Central memory CD8-positive, alpha-beta T cell (primary cell): ENCODE measurements at regions not wholly inside any gene's neighbourhood (a gene's known extent, or its start where the extent isn't known, plus 50 kb on each side); places are given as distances from the start of the nearest gene placed in this dataset.

ENCODE experiments used
- ATAC-seq: fragments of 150-1000 bp; cut with Tn5 transposase; replicated peaks from 2 replicates; pipeline ENCODE4 v1.10.0; 2022; ENCODE audit warnings: mild to moderate bottlenecking, moderate FRiP score, moderate number of reproducible peaks; ENCODE audit not compliant: poor library complexity, severe bottlenecking; ENCODE audit errors: extremely low read depth
- DNase-seq, 2 donors: peaks; one replicate each; pipeline ENCODE4 v3.0.0; 2021; ENCODE audit warnings: low spot score in 2 of 2
- H3K27ac Mint-ChIP-seq: one replicate; pipeline ENCODE4 v1.8.0; 2022; ENCODE audit warnings: low read depth, mild to moderate bottlenecking, moderate library complexity, mixed read lengths
- H3K27me3 Mint-ChIP-seq: one replicate; pipeline ENCODE4 v1.8.0; 2022; ENCODE audit warnings: mixed read lengths
- H3K36me3 Mint-ChIP-seq: one replicate; pipeline ENCODE4 v1.8.0; 2022; ENCODE audit warnings: mild to moderate bottlenecking, moderate library complexity, mixed read lengths; ENCODE audit not compliant: insufficient read depth
- H3K4me1 Mint-ChIP-seq: one replicate; pipeline ENCODE4 v1.8.0; 2022; ENCODE audit warnings: mixed read lengths
- H3K4me3 Mint-ChIP-seq: one replicate; pipeline ENCODE4 v1.8.0; 2022; ENCODE audit warnings: mild to moderate bottlenecking, moderate library complexity, mixed read lengths
- H3K9me3 Mint-ChIP-seq: one replicate; pipeline ENCODE4 v1.8.0; 2022; ENCODE audit warnings: mixed read lengths

DNA sequence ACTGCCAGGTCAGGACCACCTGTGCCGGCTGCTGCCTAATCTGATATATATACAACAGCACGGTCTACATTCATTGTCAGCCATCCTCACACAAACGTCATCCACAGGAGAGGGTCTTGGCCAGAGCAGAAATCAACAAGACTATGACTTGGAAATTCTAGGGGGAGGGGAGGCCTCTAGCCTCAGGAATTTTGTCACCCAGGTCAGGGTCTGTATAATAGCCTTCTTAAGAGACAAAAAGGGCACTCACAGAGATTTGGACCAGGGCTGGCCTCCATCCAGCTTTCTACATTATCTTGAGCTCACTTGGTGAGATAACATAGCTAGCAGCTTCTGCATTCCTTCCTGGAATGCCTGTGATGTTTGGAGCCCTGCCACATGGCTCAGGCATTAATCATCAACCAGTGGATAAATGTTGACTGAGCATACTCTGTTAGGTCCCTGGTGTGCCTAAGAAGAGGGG lies 50.4 kb upstream of the CTIF start:
- Mint-ChIP-seq H3K9me3 (no peaks in the 10 kb centered on the region), H3K27me3 (peaks cover 73% of the 10 kb centered on the region), H3K36me3 (no peaks in the 10 kb centered on the region), H3K4me3 (no peak overlapping the region), H3K27ac (no peak overlapping the region), H3K4me1 (no peaks in the 10 kb centered on the region)
- ATAC-seq, result no peak
- DNase-seq, result no peak

DNA sequence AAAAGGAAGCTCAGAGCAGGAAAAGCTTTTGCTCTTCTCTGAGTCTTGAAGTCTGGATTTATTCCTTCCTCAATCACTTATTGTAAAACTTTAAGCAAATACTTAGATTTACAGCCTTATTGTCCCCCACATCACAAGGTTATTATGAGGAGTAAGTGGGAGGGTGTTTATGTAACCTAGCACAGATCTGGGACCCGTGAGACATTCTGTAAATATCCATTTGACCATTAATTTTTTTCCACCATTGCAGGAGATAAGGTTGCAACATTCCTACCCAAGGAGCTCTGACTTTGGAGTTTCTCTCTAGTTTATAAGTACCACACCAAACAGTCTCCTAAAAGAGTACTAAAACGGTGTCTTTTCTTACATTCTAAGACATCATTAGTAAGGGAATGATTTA lies 52.1 kb upstream of the CTIF start:
- H3K9me3 Mint-ChIP-seq, result no peaks in the 10 kb centered on the region
- H3K27ac Mint-ChIP-seq, result no peak overlapping the region
- no peak overlapping the region for H3K4me3 Mint-ChIP-seq
- no peak for ATAC-seq
- DNase-seq, result no peak
- no peaks in the 10 kb centered on the region for H3K4me1 Mint-ChIP-seq
- H3K27me3 Mint-ChIP-seq, result peaks cover 60% of the 10 kb centered on the region
- H3K36me3 Mint-ChIP-seq, result no peaks in the 10 kb centered on the region

DNA sequence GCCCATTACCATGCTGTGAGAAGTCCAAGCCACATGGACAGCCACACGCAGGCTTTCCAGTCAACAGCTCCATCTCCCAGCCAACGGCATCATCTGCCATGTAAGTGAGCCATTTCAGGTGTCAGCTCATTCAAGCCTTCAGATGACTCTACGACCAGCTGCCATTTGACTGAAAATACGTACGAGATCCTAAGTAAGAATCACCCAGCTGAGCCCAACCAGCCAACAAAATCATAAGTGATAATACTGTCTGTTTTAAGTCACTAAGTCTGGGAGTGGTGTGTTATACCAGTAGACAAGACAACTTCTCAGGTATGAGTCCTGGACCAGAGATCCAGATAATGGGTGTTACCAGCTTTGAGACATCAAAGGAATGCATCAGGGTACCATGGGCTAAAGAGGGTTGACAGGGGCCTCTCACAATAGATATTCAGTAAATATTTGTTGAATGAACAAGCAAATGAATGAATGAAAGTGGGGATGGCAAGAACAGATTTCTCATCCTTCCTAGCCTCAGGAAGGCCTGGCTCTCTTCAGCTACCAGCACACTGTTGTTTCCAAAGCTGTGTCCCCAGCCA lies 52.9 kb upstream of the CTIF start:
- ATAC-seq, result no peak
- no peak for DNase-seq
- Mint-ChIP-seq H3K27me3 (peaks cover 65% of the 10 kb centered on the region), H3K4me3 (no peak overlapping the region), H3K36me3 (no peaks in the 10 kb centered on the region), H3K9me3 (no peaks in the 10 kb centered on the region), H3K27ac (no peak overlapping the region), H3K4me1 (no peaks in the 10 kb centered on the region)

DNA sequence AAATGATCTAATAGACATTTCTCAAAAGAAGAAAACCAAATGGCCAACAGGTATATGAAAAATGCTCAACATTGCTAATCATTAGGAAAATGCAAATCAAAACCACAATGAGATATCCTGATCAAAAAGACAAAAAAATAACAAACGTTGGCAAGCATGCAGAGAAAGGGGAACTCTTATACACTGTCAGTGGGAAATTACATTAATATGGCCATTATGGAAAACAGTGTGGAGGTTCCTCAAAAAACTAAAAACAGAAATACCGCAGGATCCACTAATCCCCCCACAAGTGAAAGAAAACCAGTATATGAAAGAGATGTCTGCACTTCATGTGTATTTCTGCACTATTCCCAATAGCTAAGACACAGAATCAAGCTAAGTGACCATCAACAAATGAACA lies 57.7 kb upstream of the CTIF start:
- no peak for ATAC-seq
- H3K4me1 Mint-ChIP-seq, result no peaks in the 10 kb centered on the region
- H3K27me3 Mint-ChIP-seq, result peaks cover 55% of the 10 kb centered on the region
- H3K4me3 Mint-ChIP-seq, result no peak overlapping the region
- H3K9me3 Mint-ChIP-seq, result no peaks in the 10 kb centered on the region
- no peak overlapping the region for H3K27ac Mint-ChIP-seq
- no peak for DNase-seq
- no peaks in the 10 kb centered on the region for H3K36me3 Mint-ChIP-seq

DNA sequence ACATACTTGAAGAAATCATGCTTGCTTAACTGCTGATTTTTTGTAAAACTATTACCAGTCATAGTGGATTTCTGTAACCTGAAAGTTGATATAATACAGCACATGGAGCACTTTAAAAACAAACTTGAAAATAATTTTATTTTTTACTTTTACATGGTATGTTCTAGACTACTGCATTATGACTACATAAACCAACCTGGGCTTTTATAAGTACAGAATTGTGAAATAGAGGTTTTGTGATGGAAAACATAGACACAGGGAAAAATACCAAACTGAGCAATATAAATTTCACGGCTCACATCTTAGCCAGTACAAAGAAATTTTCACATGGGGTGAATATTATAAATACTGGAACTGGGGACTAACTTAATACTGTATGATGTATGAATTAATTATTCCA lies 59.3 kb upstream of the CTIF start:
- peaks cover 44% of the 10 kb centered on the region for H3K27me3 Mint-ChIP-seq
- no peak for DNase-seq
- H3K9me3 Mint-ChIP-seq, result no peaks in the 10 kb centered on the region
- no peak overlapping the region for H3K4me3 Mint-ChIP-seq
- no peak overlapping the region for H3K27ac Mint-ChIP-seq
- no peaks in the 10 kb centered on the region for H3K4me1 Mint-ChIP-seq
- ATAC-seq, result no peak
- H3K36me3 Mint-ChIP-seq, result no peaks in the 10 kb centered on the region

DNA sequence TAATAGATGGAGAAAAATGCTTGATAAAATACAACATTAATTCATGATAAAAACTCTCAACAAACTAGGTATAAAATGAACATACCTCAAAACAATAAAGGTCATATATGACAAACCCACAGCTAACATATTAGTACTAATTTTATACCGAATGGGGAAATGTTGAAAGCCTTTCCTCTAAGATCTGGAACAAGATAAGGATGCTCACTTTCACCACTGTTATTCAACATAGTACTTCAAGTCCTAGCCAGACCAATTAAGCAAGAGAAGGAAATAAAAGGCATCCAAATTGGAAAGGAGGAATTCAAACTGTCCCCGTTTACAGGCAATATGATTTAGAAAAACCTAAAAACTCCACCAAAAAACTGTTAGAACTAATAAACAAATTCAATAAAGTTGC lies 61.5 kb upstream of the CTIF start:
- peaks cover 66% of the 10 kb centered on the region for H3K27me3 Mint-ChIP-seq
- no peaks in the 10 kb centered on the region for H3K4me1 Mint-ChIP-seq
- no peak for ATAC-seq
- DNase-seq, result no peak
- H3K4me3 Mint-ChIP-seq, result no peak overlapping the region
- no peaks in the 10 kb centered on the region for H3K36me3 Mint-ChIP-seq
- peaks cover 6% of the 10 kb centered on the region for H3K9me3 Mint-ChIP-seq
- H3K27ac Mint-ChIP-seq, result no peak overlapping the region

DNA sequence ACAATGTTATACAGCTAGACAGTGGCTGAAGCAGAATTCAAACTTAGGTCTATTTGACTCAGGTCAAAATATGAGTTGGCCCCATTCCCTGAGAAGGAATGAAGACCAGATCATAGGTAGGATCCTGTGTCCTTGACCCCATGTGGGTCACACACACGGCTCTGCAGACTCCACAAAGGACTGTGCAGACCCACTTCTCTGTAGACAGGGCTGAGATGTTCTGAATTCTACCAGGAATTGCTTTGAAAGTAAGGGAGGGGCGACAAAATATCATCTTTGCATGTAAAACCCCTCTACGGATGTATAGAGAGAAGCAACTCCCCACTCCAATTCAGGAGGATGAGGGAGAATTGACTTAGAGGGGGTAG lies 62.3 kb upstream of the CTIF start:
- no peak overlapping the region for H3K4me3 Mint-ChIP-seq
- H3K27me3 Mint-ChIP-seq, result peaks cover 69% of the 10 kb centered on the region
- H3K9me3 Mint-ChIP-seq, result peaks cover 10% of the 10 kb centered on the region
- ATAC-seq (no peak), DNase-seq (no peak)
- H3K36me3 Mint-ChIP-seq, result no peaks in the 10 kb centered on the region
- no peaks in the 10 kb centered on the region for H3K4me1 Mint-ChIP-seq
- no peak overlapping the region for H3K27ac Mint-ChIP-seq

DNA sequence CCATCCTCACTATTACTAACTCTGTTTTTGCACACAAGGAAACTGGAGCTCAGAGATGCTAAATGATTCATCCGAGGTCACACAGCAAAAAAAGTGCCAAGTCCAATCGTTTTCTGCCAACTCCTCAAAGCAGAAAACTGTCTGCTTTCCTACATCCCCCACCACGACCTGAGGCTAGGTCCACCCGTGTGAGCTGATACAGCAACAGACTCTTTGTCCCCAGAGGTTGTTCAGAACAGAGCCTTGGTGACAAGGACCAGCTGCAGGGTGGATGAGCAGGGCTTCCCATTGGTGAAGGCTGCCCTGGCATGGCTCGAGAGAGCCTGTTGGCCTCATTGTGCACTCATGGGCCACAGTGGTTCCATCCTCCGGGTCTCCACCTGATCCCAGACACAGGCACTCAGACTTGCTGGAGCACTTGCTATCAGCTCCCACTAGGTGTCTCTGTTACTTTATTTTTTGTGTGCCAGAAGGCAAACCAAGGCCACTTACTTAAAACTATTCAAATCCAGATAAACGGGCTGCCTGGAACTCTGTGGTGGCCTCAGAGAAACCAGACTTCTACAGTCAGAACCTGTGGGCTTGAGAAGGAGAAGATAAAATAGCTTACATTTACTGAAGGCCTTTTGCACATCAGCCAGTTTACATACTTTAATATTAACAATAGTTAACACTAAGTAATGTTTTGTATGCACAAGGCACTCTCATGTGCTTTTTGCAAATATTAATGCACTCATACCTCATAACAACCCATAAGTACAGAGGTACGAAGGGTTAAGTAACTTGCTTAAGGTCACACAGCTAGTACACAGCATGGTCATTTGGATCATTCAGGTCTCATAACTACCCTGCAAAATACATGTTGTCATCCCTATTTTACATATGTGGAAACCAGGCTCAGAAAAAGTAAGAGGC lies 62.9 kb upstream of the CTIF start:
- Mint-ChIP-seq H3K4me3 (no peak overlapping the region), H3K27me3 (peaks cover 69% of the 10 kb centered on the region), H3K27ac (no peak overlapping the region), H3K4me1 (no peaks in the 10 kb centered on the region), H3K9me3 (peaks cover 10% of the 10 kb centered on the region), H3K36me3 (no peaks in the 10 kb centered on the region)
- DNase-seq (no peak), ATAC-seq (no peak)

DNA sequence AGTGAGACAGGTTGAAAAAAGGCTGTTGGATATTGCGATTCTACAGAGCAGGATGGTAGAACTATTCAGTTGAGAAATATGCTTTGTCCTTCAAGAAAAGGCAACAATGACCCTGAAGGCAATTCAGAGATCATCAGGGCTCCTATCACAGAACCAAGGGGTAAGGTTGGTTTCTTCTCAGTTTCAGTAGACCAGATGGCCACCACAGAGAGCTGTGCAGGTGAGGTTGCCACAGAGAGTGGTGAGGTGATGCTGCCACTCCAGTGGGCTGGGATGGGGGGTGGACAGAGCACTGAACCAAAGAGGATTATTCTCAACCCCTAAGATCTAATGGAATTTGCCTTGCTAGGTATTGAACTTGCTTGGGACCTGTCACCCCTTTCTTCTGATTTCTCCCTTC lies 64.6 kb upstream of the ZBTB7C start:
- Mint-ChIP-seq H3K36me3 (no peaks in the 10 kb centered on the region), H3K27ac (no peak overlapping the region), H3K27me3 (peaks cover 79% of the 10 kb centered on the region), H3K4me1 (peaks cover 6% of the 10 kb centered on the region), H3K4me3 (no peak overlapping the region), H3K9me3 (peaks cover 10% of the 10 kb centered on the region)
- no peak for ATAC-seq
- no peak for DNase-seq

DNA sequence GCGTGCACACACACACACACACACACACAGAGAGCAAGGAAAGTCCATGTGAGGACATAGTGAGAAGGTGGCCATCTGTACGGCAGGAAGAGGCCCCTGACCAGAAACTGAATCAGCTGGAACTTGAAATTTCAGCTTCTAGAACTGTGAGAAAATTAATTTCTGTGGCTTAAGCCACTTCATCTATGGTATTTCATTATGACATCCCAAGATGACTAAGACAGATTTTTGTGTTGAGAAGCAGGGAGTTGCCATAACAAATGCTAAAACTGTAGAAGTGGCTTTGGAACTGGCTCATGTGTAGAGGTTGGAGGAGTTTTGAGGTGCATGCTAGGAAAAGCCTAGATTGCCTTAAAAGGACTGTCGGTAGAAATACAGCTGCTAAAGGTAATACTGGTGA lies 63.4 kb upstream of the ZBTB7C start:
- Mint-ChIP-seq H3K27me3 (peaks cover 79% of the 10 kb centered on the region), H3K27ac (no peak overlapping the region), H3K4me3 (no peak overlapping the region), H3K36me3 (no peaks in the 10 kb centered on the region), H3K4me1 (peaks cover 6% of the 10 kb centered on the region), H3K9me3 (peaks cover 10% of the 10 kb centered on the region)
- ATAC-seq (no peak), DNase-seq (no peak)

DNA sequence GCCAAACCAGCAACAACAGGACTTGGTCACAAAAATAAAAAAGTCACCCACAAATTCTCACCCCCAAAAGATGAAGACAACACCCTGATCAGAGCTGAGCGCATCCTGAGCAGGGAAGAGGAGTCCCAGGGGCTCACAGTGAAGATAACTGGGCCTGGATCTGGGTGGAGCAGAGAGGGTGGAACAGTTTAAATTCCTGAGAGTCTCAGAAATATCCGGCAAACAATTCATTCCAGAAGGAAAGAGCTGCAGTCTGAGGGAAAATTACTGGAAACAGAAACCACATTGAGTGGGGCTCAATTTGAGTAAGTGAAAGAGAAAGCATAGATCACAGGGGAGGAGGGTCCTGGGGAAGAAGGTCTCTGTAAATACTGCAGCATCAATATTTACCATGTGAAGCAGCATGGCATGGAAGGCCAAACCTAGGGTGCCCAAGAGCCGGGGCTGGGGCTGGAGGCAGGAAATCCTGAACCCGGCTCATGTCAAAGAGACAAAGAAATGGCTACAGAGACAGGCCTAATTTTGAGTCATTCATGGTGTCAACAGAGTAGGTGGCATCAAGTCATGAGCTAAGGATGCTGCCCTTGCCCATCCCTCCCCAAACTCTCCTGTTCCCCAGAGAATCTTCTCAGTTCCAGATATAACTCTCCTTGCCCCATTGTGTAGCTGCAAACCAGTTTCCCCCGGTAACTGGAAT lies 61.4 kb upstream of the ZBTB7C start:
- peaks cover 85% of the 10 kb centered on the region for H3K27me3 Mint-ChIP-seq
- ATAC-seq (no peak), DNase-seq (no peak)
- peaks cover 10% of the 10 kb centered on the region for H3K9me3 Mint-ChIP-seq
- H3K27ac Mint-ChIP-seq, result no peak overlapping the region
- H3K36me3 Mint-ChIP-seq, result no peaks in the 10 kb centered on the region
- no peak overlapping the region for H3K4me3 Mint-ChIP-seq
- H3K4me1 Mint-ChIP-seq, result peaks cover 6% of the 10 kb centered on the region

DNA sequence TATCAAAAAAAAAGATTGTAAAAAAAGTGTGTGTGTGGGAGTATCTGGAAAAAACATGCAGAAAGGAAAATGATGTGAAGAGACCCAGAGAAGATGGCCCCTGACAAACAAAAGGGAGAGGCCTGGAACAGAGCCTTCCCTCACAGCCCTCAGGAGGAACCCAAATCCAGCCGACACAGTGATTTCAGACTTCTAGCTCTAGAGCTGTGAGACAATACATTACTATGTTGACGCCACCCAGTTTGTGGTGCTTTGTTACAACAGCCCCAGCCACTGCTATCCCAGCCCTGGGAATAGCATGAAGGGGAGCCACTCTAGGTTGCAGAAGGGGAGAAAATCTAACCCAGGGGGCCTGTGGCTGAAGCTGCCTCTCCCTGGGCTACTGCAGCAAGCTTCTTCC lies 59.0 kb upstream of the ZBTB7C start:
- H3K27ac Mint-ChIP-seq, result no peak overlapping the region
- H3K4me3 Mint-ChIP-seq, result no peak overlapping the region
- H3K9me3 Mint-ChIP-seq, result peaks cover 10% of the 10 kb centered on the region
- peaks cover 6% of the 10 kb centered on the region for H3K4me1 Mint-ChIP-seq
- H3K36me3 Mint-ChIP-seq, result no peaks in the 10 kb centered on the region
- DNase-seq, result no peak
- H3K27me3 Mint-ChIP-seq, result peaks cover 86% of the 10 kb centered on the region
- ATAC-seq, result no peak

DNA sequence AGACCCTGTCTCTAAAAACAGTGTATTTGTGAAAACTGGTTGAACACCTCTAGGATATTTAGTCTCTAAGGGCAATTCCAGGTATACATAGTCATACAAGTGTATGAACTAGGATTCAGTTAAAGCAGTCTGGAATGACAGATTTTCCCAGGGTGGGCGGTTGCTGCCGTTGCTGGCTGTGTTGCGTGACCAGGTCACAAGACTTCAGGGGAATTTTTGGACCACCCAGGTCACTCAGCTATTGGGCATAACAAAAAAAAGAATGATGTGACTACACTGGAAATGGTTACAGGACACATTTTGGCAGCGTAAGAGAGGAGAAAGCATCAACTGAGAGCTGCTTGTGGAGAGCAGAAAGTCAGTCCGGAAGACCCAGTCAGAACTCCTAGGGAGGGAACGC lies 58.0 kb upstream of the ZBTB7C start:
- peaks cover 77% of the 10 kb centered on the region for H3K27me3 Mint-ChIP-seq
- H3K4me1 Mint-ChIP-seq, result peaks cover 6% of the 10 kb centered on the region
- no peak for ATAC-seq
- peaks cover 3% of the 10 kb centered on the region for H3K9me3 Mint-ChIP-seq
- no peak overlapping the region for H3K4me3 Mint-ChIP-seq
- H3K36me3 Mint-ChIP-seq, result no peaks in the 10 kb centered on the region
- H3K27ac Mint-ChIP-seq, result no peak overlapping the region
- no peak for DNase-seq
